ENCODE measurements at regions not wholly inside any gene's neighbourhood (a gene's known extent, or its start where the extent isn't known, plus 50 kb on each side); places are given as distances from the start of the nearest gene placed in this dataset.
A peak's percentile ranks its signal among the peaks of the same experiment; 100 is the strongest.

DNA sequence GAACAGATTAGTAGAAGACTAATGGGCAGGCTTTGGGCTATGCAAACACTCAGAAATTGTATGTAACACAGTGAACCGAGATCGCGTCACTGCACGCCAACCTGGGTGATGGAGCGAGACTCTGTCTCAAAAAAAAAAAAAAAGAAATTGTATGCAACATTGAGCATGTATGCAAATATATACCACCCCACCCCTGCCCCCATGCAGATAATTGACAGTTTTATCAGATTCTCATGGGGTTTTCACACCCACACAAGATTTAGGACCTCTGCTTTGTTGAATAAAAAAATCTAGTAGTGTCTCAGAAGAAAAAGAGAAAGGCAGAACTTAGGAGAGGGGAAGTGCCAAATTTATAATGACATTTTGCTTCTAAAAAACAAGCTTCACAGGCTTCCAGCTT is 131.6 kb upstream of the FN1 start:
- FAIRE-seq (no peak), DNase-seq (ENCODE audit: low read depth) (no peak)
- Histone ChIP-seq H3K36me3 (ENCODE audit: control insufficient read depth, insufficient read depth, low read length) (no peaks in the 10 kb centered on the region), H3K4me3 (ENCODE audit: low read depth, low read length) (no peak overlapping the region), H3K27me3 (ENCODE audit: control insufficient read depth, insufficient read depth, low read length) (no peaks in the 10 kb centered on the region)
- TF ChIP-seq, protein P1, sequence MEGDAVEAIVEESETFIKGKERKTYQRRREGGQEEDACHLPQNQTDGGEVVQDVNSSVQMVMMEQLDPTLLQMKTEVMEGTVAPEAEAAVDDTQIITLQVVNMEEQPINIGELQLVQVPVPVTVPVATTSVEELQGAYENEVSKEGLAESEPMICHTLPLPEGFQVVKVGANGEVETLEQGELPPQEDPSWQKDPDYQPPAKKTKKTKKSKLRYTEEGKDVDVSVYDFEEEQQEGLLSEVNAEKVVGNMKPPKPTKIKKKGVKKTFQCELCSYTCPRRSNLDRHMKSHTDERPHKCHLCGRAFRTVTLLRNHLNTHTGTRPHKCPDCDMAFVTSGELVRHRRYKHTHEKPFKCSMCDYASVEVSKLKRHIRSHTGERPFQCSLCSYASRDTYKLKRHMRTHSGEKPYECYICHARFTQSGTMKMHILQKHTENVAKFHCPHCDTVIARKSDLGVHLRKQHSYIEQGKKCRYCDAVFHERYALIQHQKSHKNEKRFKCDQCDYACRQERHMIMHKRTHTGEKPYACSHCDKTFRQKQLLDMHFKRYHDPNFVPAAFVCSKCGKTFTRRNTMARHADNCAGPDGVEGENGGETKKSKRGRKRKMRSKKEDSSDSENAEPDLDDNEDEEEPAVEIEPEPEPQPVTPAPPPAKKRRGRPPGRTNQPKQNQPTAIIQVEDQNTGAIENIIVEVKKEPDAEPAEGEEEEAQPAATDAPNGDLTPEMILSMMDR (IDR thresholded peaks at IDR 0.05; ENCODE audit: insufficient read depth, low read length, severe bottlenecking), result no peak

GRCh38 chr2:215565897-215566296 is 130.0 kb upstream of the FN1 start:
- no peak for FAIRE-seq
- H3K27me3 ChIP-seq (ENCODE audit: control insufficient read depth, insufficient read depth, low read length), result no peaks in the 10 kb centered on the region
- TF ChIP-seq, protein P1 (IDR thresholded peaks at IDR 0.05; ENCODE audit: insufficient read depth, low read length, severe bottlenecking), result no peak

GRCh38 chr2:215557701-215558100 is 121.8 kb upstream of the FN1 start:
- Histone ChIP-seq H3K27me3 (ENCODE audit: control insufficient read depth, insufficient read depth, low read length) (no peaks in the 10 kb centered on the region), H3K4me3 (ENCODE audit: low read depth, low read length) (no peak overlapping the region), H3K36me3 (ENCODE audit: control insufficient read depth, insufficient read depth, low read length) (no peaks in the 10 kb centered on the region)
- TF ChIP-seq, protein P1 (IDR thresholded peaks at IDR 0.05; ENCODE audit: insufficient read depth, low read length, severe bottlenecking), result no peak
- no peak for FAIRE-seq
- no peak for DNase-seq (ENCODE audit: low read depth)

More at GRCh38 chr2:215565897-215566296, 130.0 kb upstream of the FN1 start:
- DNase-seq (ENCODE audit: low read depth), result no peak
- Histone ChIP-seq H3K4me3 (ENCODE audit: low read depth, low read length) (no peak overlapping the region), H3K36me3 (ENCODE audit: control insufficient read depth, insufficient read depth, low read length) (no peaks in the 10 kb centered on the region)

GRCh38 chr2:215556979-215557378 is 121.1 kb upstream of the FN1 start:
- FAIRE-seq, result no peak
- TF ChIP-seq, protein P1 (IDR thresholded peaks at IDR 0.05; ENCODE audit: insufficient read depth, low read length, severe bottlenecking), result no peak
- H3K36me3 ChIP-seq (ENCODE audit: control insufficient read depth, insufficient read depth, low read length), result no peaks in the 10 kb centered on the region

GRCh38 chr2:215554689-215555498 is 119.0 kb upstream of the FN1 start:
- no peaks in the 10 kb centered on the region for H3K27me3 ChIP-seq (ENCODE audit: control insufficient read depth, insufficient read depth, low read length)
- H3K36me3 ChIP-seq (ENCODE audit: control insufficient read depth, insufficient read depth, low read length), result no peaks in the 10 kb centered on the region
- FAIRE-seq, result no peak
- TF ChIP-seq, protein P1 (IDR thresholded peaks at IDR 0.05; ENCODE audit: insufficient read depth, low read length, severe bottlenecking), result no peak
- H3K4me3 ChIP-seq (ENCODE audit: low read depth, low read length), result no peak overlapping the region
- peak; percentile 84 for DNase-seq (ENCODE audit: low read depth)

More at GRCh38 chr2:215556979-215557378, 121.1 kb upstream of the FN1 start:
- no peak overlapping the region for H3K4me3 ChIP-seq (ENCODE audit: low read depth, low read length)
- no peaks in the 10 kb centered on the region for H3K27me3 ChIP-seq (ENCODE audit: control insufficient read depth, insufficient read depth, low read length)
- peak; percentile 55 for DNase-seq (ENCODE audit: low read depth)
